ENCODE measurements at regions not wholly inside any gene's neighbourhood (a gene's known extent, or its start where the extent isn't known, plus 50 kb on each side); places are given as distances from the start of the nearest gene placed in this dataset.

DNA sequence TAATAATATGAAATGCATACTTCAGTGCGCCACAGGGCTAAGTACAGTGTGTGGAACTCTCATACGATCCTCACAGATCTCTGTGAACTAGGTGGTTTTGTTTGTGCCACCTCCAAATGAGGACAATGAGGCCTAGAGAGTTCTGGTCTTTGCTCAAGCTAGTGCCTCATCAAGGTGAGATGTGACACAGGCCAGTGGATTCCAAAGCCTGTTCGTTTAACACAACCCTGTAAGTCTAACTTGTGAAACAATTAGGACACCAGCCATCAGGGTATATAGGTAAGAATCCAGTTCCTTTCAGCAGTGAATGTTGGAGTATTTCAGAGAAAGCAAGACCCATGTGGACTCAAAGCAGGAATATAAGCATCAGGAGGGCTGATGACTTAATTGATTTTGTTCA lies 130.7 kb upstream of the GAS1 start:
- TF ChIP-seq, protein P1, sequence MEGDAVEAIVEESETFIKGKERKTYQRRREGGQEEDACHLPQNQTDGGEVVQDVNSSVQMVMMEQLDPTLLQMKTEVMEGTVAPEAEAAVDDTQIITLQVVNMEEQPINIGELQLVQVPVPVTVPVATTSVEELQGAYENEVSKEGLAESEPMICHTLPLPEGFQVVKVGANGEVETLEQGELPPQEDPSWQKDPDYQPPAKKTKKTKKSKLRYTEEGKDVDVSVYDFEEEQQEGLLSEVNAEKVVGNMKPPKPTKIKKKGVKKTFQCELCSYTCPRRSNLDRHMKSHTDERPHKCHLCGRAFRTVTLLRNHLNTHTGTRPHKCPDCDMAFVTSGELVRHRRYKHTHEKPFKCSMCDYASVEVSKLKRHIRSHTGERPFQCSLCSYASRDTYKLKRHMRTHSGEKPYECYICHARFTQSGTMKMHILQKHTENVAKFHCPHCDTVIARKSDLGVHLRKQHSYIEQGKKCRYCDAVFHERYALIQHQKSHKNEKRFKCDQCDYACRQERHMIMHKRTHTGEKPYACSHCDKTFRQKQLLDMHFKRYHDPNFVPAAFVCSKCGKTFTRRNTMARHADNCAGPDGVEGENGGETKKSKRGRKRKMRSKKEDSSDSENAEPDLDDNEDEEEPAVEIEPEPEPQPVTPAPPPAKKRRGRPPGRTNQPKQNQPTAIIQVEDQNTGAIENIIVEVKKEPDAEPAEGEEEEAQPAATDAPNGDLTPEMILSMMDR (IDR thresholded peaks at IDR 0.05) = no peak
- TF ChIP-seq POLR2A (IDR thresholded peaks at IDR 0.05; ENCODE audit: low read depth) = no peak

All from esophagus muscularis mucosa (tissue), 3 donors.